Breast epithelium (tissue), 4 donors: ENCODE measurements at regions not wholly inside any gene's neighbourhood (a gene's known extent, or its start where the extent isn't known, plus 50 kb on each side); places are given as distances from the start of the nearest gene placed in this dataset.

Experiments
- DNase-seq, 2 donors: peaks; one replicate each; pipeline ENCODE4 v3.0.0-alpha.2; 2019; ENCODE audit warnings: low spot score in 2 of 2
- H3K27ac ChIP-seq, 2 donors: fragments of 200-600 bp; sonication (generic) in 1 of 2; one replicate each; pipeline ENCODE4 v1.5.1; 2016 to 2019; ENCODE audit warnings: mild to moderate bottlenecking in 1 of 2
- H3K27me3 ChIP-seq, 2 donors: fragments of 200-600 bp; sonication (generic) in 1 of 2; one replicate each; pipeline versions ENCODE4 v1.5.1 to v1.6.0; 2017 to 2019; ENCODE audit warnings: control low read depth in 1 of 2, mild to moderate bottlenecking in 1 of 2
- H3K36me3 ChIP-seq: fragments of 200-600 bp; one replicate; pipeline ENCODE4 v1.5.1; 2019
- H3K4me1 ChIP-seq, 2 donors: fragments of 200-600 bp; sonication (generic); one replicate each; pipeline ENCODE4 v1.5.1; 2016 to 2019; ENCODE audit warnings: control low read depth in 1 of 2
- H3K4me3 ChIP-seq, 3 donors: fragments of 200-600 bp; sonication (generic); 1 replicate in 2 of 3; 2 replicates in 1 of 3; pipeline ENCODE4 v1.5.1; 2016 to 2019; ENCODE audit warnings: mild to moderate bottlenecking in 3 of 3, moderate library complexity in 2 of 3
- H3K9me3 ChIP-seq, 2 donors: fragments of 200-600 bp; sonication (generic) in 1 of 2; one replicate each; pipeline ENCODE4 v1.5.1; 2016 to 2019; ENCODE audit warnings: control low read depth in 1 of 2
- POLR2A ChIP-seq: fragments of 450-650 bp; IDR thresholded peaks from one replicate; pipeline ENCODE4 v1.6.1; 2016; ENCODE audit warnings: antibody characterized with exemption, mild to moderate bottlenecking, moderate library complexity
- POLR2AphosphoS5 ChIP-seq, 3 donors: sonication (generic); formaldehyde crosslinking; IDR thresholded peaks; one replicate each; pipeline ENCODE4 v1.6.1; 2017; ENCODE audit warnings: antibody characterized with exemption in 3 of 3
- intact Hi-C: fragments of 100-400 bp; cut with DNase I; formaldehyde crosslinking; loops from one replicate; pipeline ENCODE4 v1.15.1; 2023; ENCODE audit warnings: low total_unique reads
- TF ChIP-seq, protein P1 (sequence below), 3 donors: fragments of 450-650 bp; IDR thresholded peaks; one replicate each; pipeline ENCODE4 v1.5.1; 2016 to 2017; ENCODE audit warnings: antibody characterized with exemption in 3 of 3, mild to moderate bottlenecking in 3 of 3, moderate library complexity in 3 of 3

DNA sequence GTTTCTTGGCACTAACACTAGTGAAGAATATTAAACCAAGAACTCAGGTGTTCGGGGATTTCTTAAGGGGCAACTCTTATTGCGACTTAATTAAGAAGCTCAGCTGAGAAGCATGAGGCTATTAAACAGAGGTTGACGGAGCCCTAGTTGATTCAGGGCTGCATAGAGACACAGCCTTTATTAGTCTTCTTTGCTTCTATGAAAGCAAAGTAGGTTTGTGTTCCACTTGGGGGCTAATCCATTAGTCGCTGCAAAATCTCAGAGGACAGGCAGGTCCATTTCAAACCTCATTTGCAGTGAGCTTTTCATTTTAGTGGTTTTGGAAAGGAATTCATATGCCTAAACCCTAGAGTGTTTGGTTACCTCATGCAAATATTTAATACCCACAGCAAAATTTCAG lies 506.6 kb upstream of the SULF2 start:
- no peak overlapping the region for H3K4me3 ChIP-seq
- no peak overlapping the region for H3K27ac ChIP-seq
- no peaks in the 10 kb centered on the region for H3K36me3 ChIP-seq
- peaks cover 0 to 6% of the 10 kb centered on the region in 2 donors for H3K4me1 ChIP-seq
- no peaks in the 10 kb centered on the region for H3K27me3 ChIP-seq
- TF ChIP-seq, protein P1, sequence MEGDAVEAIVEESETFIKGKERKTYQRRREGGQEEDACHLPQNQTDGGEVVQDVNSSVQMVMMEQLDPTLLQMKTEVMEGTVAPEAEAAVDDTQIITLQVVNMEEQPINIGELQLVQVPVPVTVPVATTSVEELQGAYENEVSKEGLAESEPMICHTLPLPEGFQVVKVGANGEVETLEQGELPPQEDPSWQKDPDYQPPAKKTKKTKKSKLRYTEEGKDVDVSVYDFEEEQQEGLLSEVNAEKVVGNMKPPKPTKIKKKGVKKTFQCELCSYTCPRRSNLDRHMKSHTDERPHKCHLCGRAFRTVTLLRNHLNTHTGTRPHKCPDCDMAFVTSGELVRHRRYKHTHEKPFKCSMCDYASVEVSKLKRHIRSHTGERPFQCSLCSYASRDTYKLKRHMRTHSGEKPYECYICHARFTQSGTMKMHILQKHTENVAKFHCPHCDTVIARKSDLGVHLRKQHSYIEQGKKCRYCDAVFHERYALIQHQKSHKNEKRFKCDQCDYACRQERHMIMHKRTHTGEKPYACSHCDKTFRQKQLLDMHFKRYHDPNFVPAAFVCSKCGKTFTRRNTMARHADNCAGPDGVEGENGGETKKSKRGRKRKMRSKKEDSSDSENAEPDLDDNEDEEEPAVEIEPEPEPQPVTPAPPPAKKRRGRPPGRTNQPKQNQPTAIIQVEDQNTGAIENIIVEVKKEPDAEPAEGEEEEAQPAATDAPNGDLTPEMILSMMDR (IDR thresholded peaks at IDR 0.05) = no peak
- TF ChIP-seq POLR2AphosphoS5 (IDR thresholded peaks at IDR 0.05) (no peak), POLR2A (no peak)
- no peaks in the 10 kb centered on the region for H3K9me3 ChIP-seq
- intact Hi-C loops = no loop called here
- DNase-seq = no peak

DNA sequence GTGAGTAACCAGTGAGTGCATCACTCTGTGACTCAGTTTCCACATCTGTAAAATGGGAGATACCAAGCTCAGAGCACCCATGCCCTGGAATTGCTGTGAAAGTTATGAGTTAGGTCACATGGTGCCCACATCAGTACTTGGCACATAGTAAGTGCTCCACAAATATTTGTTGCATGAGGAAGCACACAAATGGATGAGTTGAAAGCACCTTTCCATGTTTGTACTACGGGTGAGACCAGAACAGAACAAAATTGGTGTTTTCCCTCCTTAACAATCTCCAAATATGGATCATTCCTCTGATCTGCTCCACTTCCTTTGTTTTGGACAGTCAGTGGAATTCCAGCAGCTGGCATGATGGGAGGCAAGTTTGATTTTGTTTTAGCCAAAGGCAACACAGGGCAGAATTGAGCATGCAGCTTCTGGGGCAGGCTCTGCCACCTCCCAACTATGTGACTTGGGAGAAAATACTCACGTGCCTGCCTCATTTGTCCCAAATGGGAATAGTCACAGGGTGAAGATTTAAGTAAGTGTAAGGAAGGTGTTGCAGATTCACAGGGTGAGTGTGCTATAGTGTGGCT lies 503.7 kb upstream of the SULF2 start:
- no peaks in the 10 kb centered on the region for H3K9me3 ChIP-seq
- peak in 1 of 2 donors; percentile 78 for DNase-seq
- no peaks in the 10 kb centered on the region for H3K36me3 ChIP-seq
- peak in 1 of 3 donors; percentile 14 for TF ChIP-seq POLR2AphosphoS5 (IDR thresholded peaks at IDR 0.05)
- no peak for TF ChIP-seq POLR2A
- H3K4me1 ChIP-seq = peaks cover 0 to 6% of the 10 kb centered on the region in 2 donors
- intact Hi-C loops = no loop called here
- no peak overlapping the region for H3K4me3 ChIP-seq
- peak overlapping the region in 1 of 2 donors; percentile 64 for H3K27ac ChIP-seq
- H3K27me3 ChIP-seq = no peaks in the 10 kb centered on the region

DNA sequence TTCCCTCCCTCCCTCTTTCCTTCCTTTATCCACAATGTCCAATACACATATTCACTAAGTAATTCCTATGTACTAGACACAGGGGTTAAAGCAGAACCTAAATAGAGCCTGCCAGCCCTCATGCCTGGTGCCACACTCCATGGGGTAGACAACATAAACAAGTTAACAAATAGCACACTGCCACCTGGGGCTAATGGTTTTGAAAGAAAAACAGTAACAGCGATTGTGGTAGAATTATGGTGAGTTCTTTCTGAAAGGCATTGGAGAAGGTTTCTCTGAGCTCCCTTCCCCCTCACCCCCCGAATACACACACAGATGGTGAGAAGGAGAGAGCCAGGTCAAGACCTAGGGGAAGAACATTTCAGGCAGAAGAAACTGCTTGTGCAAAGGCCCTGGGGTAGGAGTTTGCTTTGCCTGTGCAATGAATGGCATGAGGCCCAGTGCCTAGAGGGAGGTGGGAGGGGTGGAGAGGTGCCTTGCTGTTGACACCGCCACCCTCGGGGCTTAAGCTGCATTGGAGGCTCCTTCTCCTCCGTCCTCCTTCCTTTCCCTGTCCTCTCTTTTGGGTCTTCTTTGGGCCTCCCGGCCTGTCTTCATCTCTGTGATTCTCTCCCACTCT lies 502.4 kb upstream of the SULF2 start:
- TF ChIP-seq POLR2A = no peak
- TF ChIP-seq POLR2AphosphoS5 (IDR thresholded peaks at IDR 0.05) = no peak
- TF ChIP-seq, protein P1 (IDR thresholded peaks at IDR 0.05) = no peak
- Histone ChIP-seq H3K9me3 (no peaks in the 10 kb centered on the region), H3K36me3 (no peaks in the 10 kb centered on the region), H3K4me3 (no peak overlapping the region), H3K4me1 (peaks cover 0 to 6% of the 10 kb centered on the region in 2 donors), H3K27me3 (no peaks in the 10 kb centered on the region), H3K27ac (peak overlapping the region in 1 of 2 donors; percentile 64)
- intact Hi-C loops = no loop called here
- no peak for DNase-seq

DNA sequence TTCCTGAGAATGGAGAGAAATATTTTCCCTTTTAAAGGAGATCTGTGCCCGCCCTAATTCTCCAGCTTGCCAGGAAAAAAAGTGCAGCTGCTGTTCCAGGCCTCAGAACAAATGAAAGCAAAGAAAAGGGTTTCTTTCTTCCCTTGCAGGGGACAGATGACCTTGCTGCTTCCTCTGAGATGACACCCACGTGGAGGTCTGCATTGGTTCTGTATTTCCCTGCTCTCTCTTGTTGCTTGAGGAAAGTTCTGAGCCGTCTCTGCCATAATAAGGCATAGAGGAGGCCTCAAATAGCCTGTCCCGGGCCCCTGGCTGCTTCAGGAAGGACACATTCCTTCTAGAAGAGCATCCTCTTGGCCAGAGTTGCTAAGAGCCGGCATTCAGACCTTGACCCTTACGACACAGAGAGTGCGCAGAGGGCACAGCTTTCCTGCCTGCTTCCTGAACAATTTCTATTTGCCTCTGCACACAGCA lies 501.8 kb upstream of the SULF2 start:
- Histone ChIP-seq H3K4me3 (no peak overlapping the region), H3K27ac (peak overlapping the region; percentile 64 to 70), H3K9me3 (no peaks in the 10 kb centered on the region), H3K4me1 (peaks cover 0 to 6% of the 10 kb centered on the region in 2 donors), H3K27me3 (no peaks in the 10 kb centered on the region), H3K36me3 (no peaks in the 10 kb centered on the region)
- TF ChIP-seq, protein P1 (IDR thresholded peaks at IDR 0.05) = no peak
- TF ChIP-seq POLR2A (no peak), POLR2AphosphoS5 (IDR thresholded peaks at IDR 0.05) (no peak)
- peak in 1 of 2 donors; percentile 32 for DNase-seq
- intact Hi-C loops = no loop called here

DNA sequence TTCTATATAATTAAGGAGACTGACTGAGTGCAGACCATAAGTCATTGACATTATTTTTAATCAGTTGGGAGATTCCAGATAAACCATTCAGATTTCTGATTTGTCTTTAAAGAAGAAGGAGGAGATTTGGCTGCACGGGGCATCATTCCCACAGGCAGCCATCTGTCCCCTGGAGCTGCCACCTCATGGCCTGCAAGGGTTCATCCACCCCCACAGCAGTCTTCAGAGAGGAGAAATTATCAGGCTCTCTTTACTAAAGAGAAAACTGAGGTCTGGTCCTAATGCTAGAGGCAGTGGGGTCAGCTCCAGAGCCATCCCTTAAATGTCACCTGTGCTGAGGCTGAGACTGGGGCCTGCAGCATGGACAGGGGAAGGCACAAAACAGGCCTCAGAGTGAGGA lies 501.3 kb upstream of the SULF2 start:
- TF ChIP-seq POLR2A = no peak
- TF ChIP-seq POLR2AphosphoS5 (IDR thresholded peaks at IDR 0.05) = no peak
- TF ChIP-seq, protein P1 (IDR thresholded peaks at IDR 0.05) = no peak
- Histone ChIP-seq H3K4me1 (peaks cover 0 to 6% of the 10 kb centered on the region in 2 donors), H3K27me3 (no peaks in the 10 kb centered on the region), H3K36me3 (no peaks in the 10 kb centered on the region), H3K9me3 (no peaks in the 10 kb centered on the region), H3K4me3 (no peak overlapping the region), H3K27ac (peak overlapping the region; percentile 64 to 70)
- intact Hi-C loops = no loop called here
- no peak for DNase-seq
